DND-41 (cell line): ENCODE measurements at regions not wholly inside any gene's neighbourhood (a gene's known extent, or its start where the extent isn't known, plus 50 kb on each side); places are given as distances from the start of the nearest gene placed in this dataset.
"Not testable (repeated sequence)": the region's sequence is repeated elsewhere in the genome, so short reads cannot be mapped to it uniquely, and the experiment has no call there.

ENCODE experiments used
- ATAC-seq: fragments of 200-7000 bp; cut with Tn5 transposase; 3 replicates; pipeline ENCODE4 v1.9.1; 2021; ENCODE audit warnings: low read depth; ENCODE audit not compliant: insufficient read depth
- DNase-seq: peaks from one replicate; pipeline ENCODE4 v3.0.0-alpha.2; 2020
- H2AFZ ChIP-seq: 2 replicates; pipeline ENCODE4 v1.6.0; 2012; ENCODE audit warnings: low read depth, low read length
- H3K27ac ChIP-seq: 2 replicates; pipeline ENCODE4 v1.5.1; 2012; ENCODE audit warnings: low read length, inconsistent platforms
- H3K27me3 ChIP-seq: fragments of 200-600 bp; sonication (generic); 2 replicates; pipeline ENCODE4 v1.6.0; 2012; ENCODE audit warnings: low read length, mild to moderate bottlenecking, inconsistent platforms; ENCODE audit not compliant: insufficient read depth, poor library complexity
- H3K36me3 ChIP-seq: 2 replicates; pipeline ENCODE4 v1.5.1; 2012; ENCODE audit warnings: low read length, inconsistent platforms; ENCODE audit not compliant: insufficient read depth
- H3K4me1 ChIP-seq: 2 replicates; pipeline ENCODE4 v1.5.1; 2012; ENCODE audit warnings: mild to moderate bottlenecking, low read length; ENCODE audit not compliant: insufficient read depth
- H3K4me2 ChIP-seq: 2 replicates; pipeline ENCODE4 v1.6.0; 2012; ENCODE audit warnings: mild to moderate bottlenecking, moderate library complexity, low read length, inconsistent platforms; ENCODE audit not compliant: insufficient read depth
- H3K4me3 ChIP-seq, 2 experiments: fragments of 200-600 bp in 1 of 2; shearing (Covaris generic) in 1 of 2; 2 replicates each; pipeline ENCODE4 v1.5.1; 2012 to 2016; ENCODE audit warnings: inconsistent platforms in 2 of 2, low read length in 2 of 2, mild to moderate bottlenecking in 2 of 2, low read depth in 1 of 2, moderate library complexity in 1 of 2
- H3K79me2 ChIP-seq: 2 replicates; pipeline ENCODE4 v1.6.0; 2012; ENCODE audit warnings: low read length, inconsistent platforms; ENCODE audit not compliant: insufficient read depth
- H3K9ac ChIP-seq: 2 replicates; pipeline ENCODE4 v1.6.0; 2012; ENCODE audit warnings: low read depth, mild to moderate bottlenecking, inconsistent platforms, low read length, moderate library complexity
- H3K9me3 ChIP-seq: 2 replicates; pipeline ENCODE4 v1.5.1; 2012; ENCODE audit warnings: low read length, moderate library complexity, mild to moderate bottlenecking, inconsistent platforms; ENCODE audit not compliant: insufficient read depth, severe bottlenecking
- H4K20me1 ChIP-seq: 2 replicates; pipeline ENCODE4 v1.6.0; 2012; ENCODE audit warnings: low read length; ENCODE audit not compliant: insufficient read depth
- CTCF ChIP-seq: IDR thresholded peaks from 2 replicates; pipeline ENCODE4 v1.5.1; 2012; ENCODE audit warnings: borderline replicate concordance, low read length, moderate library complexity, mild to moderate bottlenecking; ENCODE audit not compliant: poor library complexity, severe bottlenecking; ENCODE audit errors: extremely low read depth
- EZH2 ChIP-seq: IDR thresholded peaks from 3 replicates; pipeline ENCODE4 v1.6.1; 2012; ENCODE audit warnings: borderline replicate concordance, low read depth, mild to moderate bottlenecking, moderate library complexity, low read length, inconsistent platforms; ENCODE audit not compliant: severe bottlenecking

GRCh38 chr10:65166272-65166671 lies 1645.1 kb downstream of the REEP3 start:
- H3K4me2 ChIP-seq = no peak overlapping the region
- H3K27me3 ChIP-seq = no peaks in the 10 kb centered on the region
- H3K9me3 ChIP-seq = no peaks in the 10 kb centered on the region
- H3K9ac ChIP-seq = no peak overlapping the region
- H3K79me2 ChIP-seq = no peaks in the 10 kb centered on the region
- ATAC-seq (no peak), DNase-seq (no peak)
- H3K4me3 ChIP-seq = no peak overlapping the region
- no peak overlapping the region for H2AFZ ChIP-seq
- H4K20me1 ChIP-seq = no peaks in the 10 kb centered on the region
- no peak for TF ChIP-seq CTCF
- no peaks in the 10 kb centered on the region for H3K4me1 ChIP-seq
- no peaks in the 10 kb centered on the region for H3K36me3 ChIP-seq
- H3K27ac ChIP-seq = no peak overlapping the region

- no peak for ATAC-seq
- DNase-seq = no peak
- H3K4me1 ChIP-seq = no peaks in the 10 kb centered on the region
Observed at GRCh38 chr10:65172249-65172648, 1651.0 kb downstream of the REEP3 start.

DNA sequence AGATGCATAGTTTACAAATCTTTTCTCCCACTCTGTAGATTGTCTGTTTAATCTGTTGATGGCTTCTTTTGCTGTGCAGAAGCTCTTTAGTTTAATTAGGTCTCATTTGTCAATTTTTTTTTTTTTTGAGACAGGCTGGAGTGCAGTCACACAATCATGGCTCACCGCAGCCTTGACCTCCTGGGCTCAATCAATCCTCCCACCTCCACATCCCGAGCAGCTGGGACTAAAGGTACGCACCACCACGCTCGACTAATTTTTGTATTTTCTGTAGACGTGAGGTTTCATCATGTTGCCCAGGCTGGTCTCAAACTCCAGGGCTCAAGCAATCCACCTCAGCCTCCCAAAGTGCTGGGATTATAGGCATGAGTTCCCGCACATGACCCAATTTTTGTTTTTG lies 1655.8 kb downstream of the REEP3 start:
- no peaks in the 10 kb centered on the region for H4K20me1 ChIP-seq
- H3K4me1 ChIP-seq = no peaks in the 10 kb centered on the region
- H3K9ac ChIP-seq = no peak overlapping the region
- DNase-seq (no peak), ATAC-seq (no peak)
- H3K36me3 ChIP-seq = no peaks in the 10 kb centered on the region
- H3K27me3 ChIP-seq = no peaks in the 10 kb centered on the region
- TF ChIP-seq EZH2 (no peak), CTCF (no peak)
- no peak overlapping the region for H2AFZ ChIP-seq
- H3K79me2 ChIP-seq = no peaks in the 10 kb centered on the region
- no peak overlapping the region for H3K4me3 ChIP-seq
- no peaks in the 10 kb centered on the region for H3K9me3 ChIP-seq
- H3K27ac ChIP-seq = no peak overlapping the region
- no peak overlapping the region for H3K4me2 ChIP-seq

More at GRCh38 chr10:65172249-65172648, 1651.0 kb downstream of the REEP3 start:
- no peaks in the 10 kb centered on the region for H3K79me2 ChIP-seq
- H3K27ac ChIP-seq = no peak overlapping the region
- no peak overlapping the region for H2AFZ ChIP-seq
- no peaks in the 10 kb centered on the region for H4K20me1 ChIP-seq
- no peak overlapping the region for H3K9ac ChIP-seq
- H3K36me3 ChIP-seq = no peaks in the 10 kb centered on the region
- H3K27me3 ChIP-seq = no peaks in the 10 kb centered on the region
- no peak for TF ChIP-seq CTCF
- TF ChIP-seq EZH2 = no peak
- no peak overlapping the region for H3K4me2 ChIP-seq
- no peak overlapping the region for H3K4me3 ChIP-seq
- H3K9me3 ChIP-seq = no peaks in the 10 kb centered on the region

- Histone ChIP-seq H3K4me2 (no peak overlapping the region), H3K4me3 (no peak overlapping the region), H3K79me2 (no peaks in the 10 kb centered on the region), H2AFZ (no peak overlapping the region), H4K20me1 (no peaks in the 10 kb centered on the region), H3K9ac (no peak overlapping the region), H3K27ac (no peak overlapping the region), H3K4me1 (no peaks in the 10 kb centered on the region), H3K36me3 (no peaks in the 10 kb centered on the region), H3K27me3 (no peaks in the 10 kb centered on the region), H3K9me3 (no peaks in the 10 kb centered on the region)
- no peak for TF ChIP-seq CTCF
- TF ChIP-seq EZH2 = no peak
- DNase-seq = no peak
- no peak for ATAC-seq
Observed at GRCh38 chr10:65183236-65183635, 1662.0 kb downstream of the REEP3 start.

- not testable (repeated sequence) for H3K79me2 ChIP-seq, H3K4me3 ChIP-seq, ATAC-seq, H3K4me2 ChIP-seq, DNase-seq, H4K20me1 ChIP-seq, H3K27me3 ChIP-seq, H3K9ac ChIP-seq, H3K27ac ChIP-seq, H3K36me3 ChIP-seq, H2AFZ ChIP-seq, H3K4me1 ChIP-seq, H3K9me3 ChIP-seq
Observed at GRCh38 chr10:65186668-65187067, 1665.5 kb downstream of the REEP3 start.
